HG03025 (cell line): ENCODE measurements at regions not wholly inside any gene's neighbourhood (a gene's known extent, or its start where the extent isn't known, plus 50 kb on each side); places are given as distances from the start of the nearest gene placed in this dataset.

Source experiments
- ATAC-seq: cut with Tn5 transposase; IDR thresholded peaks from one replicate; pipeline ENCODE4 v1.9.1; 2021; ENCODE audit warnings: mild to moderate bottlenecking, moderate library complexity; ENCODE audit not compliant: unreplicated experiment, low FRiP score

- no peak for ATAC-seq
These were observed 243.7 kb downstream of the SLC16A7 start for GRCh38 chr12:59839514-59839913.

- no peak for ATAC-seq
These were observed 247.5 kb downstream of the SLC16A7 start for GRCh38 chr12:59843260-59843843.

- ATAC-seq, result no peak
These were observed 248.9 kb downstream of the SLC16A7 start for GRCh38 chr12:59844750-59845149.

GRCh38 chr12:59845293-59845692, 249.5 kb downstream of the SLC16A7 start:
- ATAC-seq, result no peak

GRCh38 chr12:59847127-59847526, 251.3 kb downstream of the SLC16A7 start:
- ATAC-seq, result no peak

- no peak for ATAC-seq
These were observed 254.4 kb downstream of the SLC16A7 start for GRCh38 chr12:59850268-59850667.

- ATAC-seq, result no peak
These were observed 262.8 kb downstream of the SLC16A7 start for GRCh38 chr12:59858508-59859170.

- no peak for ATAC-seq
These were observed 263.3 kb downstream of the SLC16A7 start for GRCh38 chr12:59859171-59859510.

GRCh38 chr12:59861635-59862034, 265.8 kb downstream of the SLC16A7 start:
- ATAC-seq, result no peak

GRCh38 chr12:59867055-59867454, 271.2 kb downstream of the SLC16A7 start:
- ATAC-seq, result no peak

- ATAC-seq, result no peak
These were observed 271.9 kb downstream of the SLC16A7 start for GRCh38 chr12:59867689-59868088.

GRCh38 chr12:59871779-59872178, 275.9 kb downstream of the SLC16A7 start:
- no peak for ATAC-seq

- ATAC-seq, result no peak
These were observed 277.3 kb downstream of the SLC16A7 start for GRCh38 chr12:59873136-59873535.

- no peak for ATAC-seq
These were observed 279.0 kb downstream of the SLC16A7 start for GRCh38 chr12:59874781-59875180.

- ATAC-seq, result no peak
These were observed 290.4 kb downstream of the SLC16A7 start for GRCh38 chr12:59886131-59886733.

GRCh38 chr12:59887178-59887577, 291.3 kb downstream of the SLC16A7 start:
- ATAC-seq, result no peak

- no peak for ATAC-seq
These were observed 295.2 kb downstream of the SLC16A7 start for GRCh38 chr12:59890896-59891579.

- ATAC-seq, result no peak
These were observed 299.4 kb downstream of the SLC16A7 start for GRCh38 chr12:59895166-59895775.

- no peak for ATAC-seq
These were observed 309.2 kb downstream of the SLC16A7 start for GRCh38 chr12:59904874-59905521.

- no peak for ATAC-seq
These were observed 315.7 kb downstream of the SLC16A7 start for GRCh38 chr12:59911516-59911915.

GRCh38 chr12:59916988-59917387, 321.2 kb downstream of the SLC16A7 start:
- no peak for ATAC-seq
